ENCODE measurements at regions not wholly inside any gene's neighbourhood (a gene's known extent, or its start where the extent isn't known, plus 50 kb on each side); places are given as distances from the start of the nearest gene placed in this dataset.
"Not testable (repeated sequence)": the region's sequence is repeated elsewhere in the genome, so short reads cannot be mapped to it uniquely, and the experiment has no call there.

GRCh38 chr19:34085336-34085735 lies 87.0 kb upstream of the LSM14A start:
- DNase-seq (no peak), ATAC-seq (ENCODE audit: insufficient read depth, low read depth) (no peak)
- Histone ChIP-seq H3K27me3 (ENCODE audit: insufficient read depth, low read length, poor library complexity) (peaks cover 4% of the 10 kb centered on the region), H3K27ac (ENCODE audit: low read length) (no peak overlapping the region), H3K79me2 (ENCODE audit: insufficient read depth, low read length) (no peaks in the 10 kb centered on the region), H3K4me1 (ENCODE audit: insufficient read depth, low read length) (no peaks in the 10 kb centered on the region), H3K9ac (ENCODE audit: low read depth, low read length) (no peak overlapping the region), H3K9me3 (ENCODE audit: insufficient read depth, low read length, severe bottlenecking) (no peaks in the 10 kb centered on the region), H3K4me3 (ENCODE audit: low read depth in 1 of 2, low read length in 2 of 2) (no peak overlapping the region), H2AFZ (ENCODE audit: low read depth, low read length) (no peak overlapping the region), H3K4me2 (ENCODE audit: insufficient read depth, low read length) (no peak overlapping the region), H3K36me3 (ENCODE audit: insufficient read depth, low read length) (no peaks in the 10 kb centered on the region), H4K20me1 (ENCODE audit: insufficient read depth, low read length) (no peaks in the 10 kb centered on the region)
- TF ChIP-seq CTCF (IDR thresholded peaks at IDR 0.05; ENCODE audit: borderline replicate concordance, extremely low read depth, low read length, poor library complexity, severe bottlenecking), result no peak
- TF ChIP-seq EZH2 (IDR thresholded peaks at IDR 0.05; ENCODE audit: borderline replicate concordance, low read depth, low read length, severe bottlenecking), result no peak

GRCh38 chr19:34088292-34088691 lies 84.0 kb upstream of the LSM14A start:
- Histone ChIP-seq H4K20me1 (ENCODE audit: insufficient read depth, low read length) (no peaks in the 10 kb centered on the region), H3K27ac (ENCODE audit: low read length) (no peak overlapping the region), H3K9ac (ENCODE audit: low read depth, low read length) (no peak overlapping the region), H3K4me2 (ENCODE audit: insufficient read depth, low read length) (no peak overlapping the region), H3K79me2 (ENCODE audit: insufficient read depth, low read length) (no peaks in the 10 kb centered on the region), H3K27me3 (ENCODE audit: insufficient read depth, low read length, poor library complexity) (no peaks in the 10 kb centered on the region), H3K4me1 (ENCODE audit: insufficient read depth, low read length) (no peaks in the 10 kb centered on the region), H2AFZ (ENCODE audit: low read depth, low read length) (no peak overlapping the region), H3K4me3 (ENCODE audit: low read depth in 1 of 2, low read length in 2 of 2) (no peak overlapping the region), H3K9me3 (ENCODE audit: insufficient read depth, low read length, severe bottlenecking) (no peaks in the 10 kb centered on the region), H3K36me3 (ENCODE audit: insufficient read depth, low read length) (no peaks in the 10 kb centered on the region)
- ATAC-seq (ENCODE audit: insufficient read depth, low read depth) (no peak), DNase-seq (no peak)
- TF ChIP-seq CTCF (IDR thresholded peaks at IDR 0.05; ENCODE audit: borderline replicate concordance, extremely low read depth, low read length, poor library complexity, severe bottlenecking) (no peak), EZH2 (IDR thresholded peaks at IDR 0.05; ENCODE audit: borderline replicate concordance, low read depth, low read length, severe bottlenecking) (no peak)

- Histone ChIP-seq H3K4me1 (ENCODE audit: insufficient read depth, low read length) (no peaks in the 10 kb centered on the region), H3K27me3 (ENCODE audit: insufficient read depth, low read length, poor library complexity) (no peaks in the 10 kb centered on the region), H3K4me3 (ENCODE audit: low read depth in 1 of 2, low read length in 2 of 2) (no peak overlapping the region), H3K79me2 (ENCODE audit: insufficient read depth, low read length) (no peaks in the 10 kb centered on the region), H3K27ac (ENCODE audit: low read length) (no peak overlapping the region), H4K20me1 (ENCODE audit: insufficient read depth, low read length) (no peaks in the 10 kb centered on the region), H3K4me2 (ENCODE audit: insufficient read depth, low read length) (no peak overlapping the region), H3K9ac (ENCODE audit: low read depth, low read length) (no peak overlapping the region), H2AFZ (ENCODE audit: low read depth, low read length) (no peak overlapping the region), H3K36me3 (ENCODE audit: insufficient read depth, low read length) (no peaks in the 10 kb centered on the region), H3K9me3 (ENCODE audit: insufficient read depth, low read length, severe bottlenecking) (no peaks in the 10 kb centered on the region)
- ATAC-seq (ENCODE audit: insufficient read depth, low read depth) (no peak), DNase-seq (no peak)
- TF ChIP-seq EZH2 (IDR thresholded peaks at IDR 0.05; ENCODE audit: borderline replicate concordance, low read depth, low read length, severe bottlenecking) (no peak), CTCF (IDR thresholded peaks at IDR 0.05; ENCODE audit: borderline replicate concordance, extremely low read depth, low read length, poor library complexity, severe bottlenecking) (no peak)
Observed at GRCh38 chr19:34089566-34089965, 82.7 kb upstream of the LSM14A start.

GRCh38 chr19:34094960-34095359 lies 77.3 kb upstream of the LSM14A start:
- no peaks in the 10 kb centered on the region for H4K20me1 ChIP-seq (ENCODE audit: insufficient read depth, low read length)
- TF ChIP-seq CTCF (IDR thresholded peaks at IDR 0.05; ENCODE audit: borderline replicate concordance, extremely low read depth, low read length, poor library complexity, severe bottlenecking), result no peak
- TF ChIP-seq EZH2 (IDR thresholded peaks at IDR 0.05; ENCODE audit: borderline replicate concordance, low read depth, low read length, severe bottlenecking), result no peak
- H3K27me3 ChIP-seq (ENCODE audit: insufficient read depth, low read length, poor library complexity), result peaks cover under 1% of the 10 kb centered on the region
- H3K36me3 ChIP-seq (ENCODE audit: insufficient read depth, low read length), result no peaks in the 10 kb centered on the region
- no peak overlapping the region for H3K27ac ChIP-seq (ENCODE audit: low read length)
- no peaks in the 10 kb centered on the region for H3K79me2 ChIP-seq (ENCODE audit: insufficient read depth, low read length)
- no peak overlapping the region for H3K4me2 ChIP-seq (ENCODE audit: insufficient read depth, low read length)
- no peak for ATAC-seq (ENCODE audit: insufficient read depth, low read depth)
- no peaks in the 10 kb centered on the region for H3K4me1 ChIP-seq (ENCODE audit: insufficient read depth, low read length)
- no peak overlapping the region for H3K4me3 ChIP-seq (ENCODE audit: low read depth in 1 of 2, low read length in 2 of 2)
- no peak for DNase-seq
- no peak overlapping the region for H2AFZ ChIP-seq (ENCODE audit: low read depth, low read length)
- H3K9me3 ChIP-seq (ENCODE audit: insufficient read depth, low read length, severe bottlenecking), result no peaks in the 10 kb centered on the region
- no peak overlapping the region for H3K9ac ChIP-seq (ENCODE audit: low read depth, low read length)

- not testable (repeated sequence) for H3K4me2 ChIP-seq (ENCODE audit: insufficient read depth, low read length); H4K20me1 ChIP-seq (ENCODE audit: insufficient read depth, low read length); H3K9ac ChIP-seq (ENCODE audit: low read depth, low read length); H3K9me3 ChIP-seq (ENCODE audit: insufficient read depth, low read length, severe bottlenecking); ATAC-seq (ENCODE audit: insufficient read depth, low read depth); H3K79me2 ChIP-seq (ENCODE audit: insufficient read depth, low read length); H3K27ac ChIP-seq (ENCODE audit: low read length); H2AFZ ChIP-seq (ENCODE audit: low read depth, low read length); H3K4me3 ChIP-seq (ENCODE audit: low read depth in 1 of 2, low read length in 2 of 2); DNase-seq; H3K27me3 ChIP-seq (ENCODE audit: insufficient read depth, low read length, poor library complexity); H3K36me3 ChIP-seq (ENCODE audit: insufficient read depth, low read length); H3K4me1 ChIP-seq (ENCODE audit: insufficient read depth, low read length)
Observed at GRCh38 chr19:34095411-34095810, 76.9 kb upstream of the LSM14A start.
